Activated CD4-positive, alpha-beta T cell treated with anti-CD3 and anti-CD28 coated beads, Interleukin-2, amount 50 U/mL, for 16 hours (primary cell): ENCODE measurements at regions not wholly inside any gene's neighbourhood (a gene's known extent, or its start where the extent isn't known, plus 50 kb on each side); places are given as distances from the start of the nearest gene placed in this dataset.

Source experiments
- DNase-seq: peaks from one replicate; pipeline ENCODE4 v3.0.0-alpha.2; 2020

- no peak for DNase-seq
Measured at GRCh38 chr11:115700496-115700895, 196.3 kb upstream of the CADM1 start.

DNA sequence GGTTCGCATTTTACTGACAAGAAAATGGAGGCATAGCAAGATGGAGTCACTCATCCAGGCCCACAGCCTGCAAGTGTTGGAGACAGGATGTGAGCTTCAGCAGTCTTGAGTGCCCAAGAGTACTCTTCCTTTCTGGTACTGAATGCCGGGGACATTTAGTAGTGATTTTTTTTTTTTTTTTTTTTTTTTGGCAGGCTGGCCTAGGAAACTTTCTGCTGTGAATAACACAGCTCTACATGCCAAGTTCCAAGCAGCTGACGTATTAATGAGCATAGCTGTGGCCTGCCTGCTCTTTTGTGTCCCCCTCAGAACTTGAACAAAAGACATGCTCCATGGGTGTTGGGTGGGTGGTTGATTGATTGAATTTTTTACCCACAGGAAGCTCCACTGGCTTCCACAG lies 195.5 kb upstream of the CADM1 start:
- DNase-seq: no peak

GRCh38 chr11:115699326-115699725 lies 195.1 kb upstream of the CADM1 start:
- DNase-seq: no peak

DNA sequence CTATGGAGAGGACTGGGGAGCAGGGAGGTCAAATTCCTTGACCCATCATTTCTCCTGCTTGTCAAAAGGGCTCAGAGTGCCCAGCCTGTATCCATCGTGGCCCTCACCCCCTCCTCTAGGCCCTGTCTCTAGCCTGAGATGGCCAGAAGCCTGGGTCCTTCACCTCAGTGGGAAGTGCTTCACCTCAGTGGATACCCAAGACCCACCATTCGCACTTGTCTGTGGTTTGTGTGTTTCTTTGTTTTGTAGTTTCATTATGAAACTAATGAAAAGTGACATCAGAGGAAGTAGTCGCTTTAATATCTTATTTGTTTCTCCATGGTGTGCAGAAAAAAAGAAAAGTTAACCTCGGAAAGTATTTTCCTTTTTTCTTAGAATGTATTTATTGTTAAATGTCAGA lies 194.0 kb upstream of the CADM1 start:
- DNase-seq: no peak

DNA sequence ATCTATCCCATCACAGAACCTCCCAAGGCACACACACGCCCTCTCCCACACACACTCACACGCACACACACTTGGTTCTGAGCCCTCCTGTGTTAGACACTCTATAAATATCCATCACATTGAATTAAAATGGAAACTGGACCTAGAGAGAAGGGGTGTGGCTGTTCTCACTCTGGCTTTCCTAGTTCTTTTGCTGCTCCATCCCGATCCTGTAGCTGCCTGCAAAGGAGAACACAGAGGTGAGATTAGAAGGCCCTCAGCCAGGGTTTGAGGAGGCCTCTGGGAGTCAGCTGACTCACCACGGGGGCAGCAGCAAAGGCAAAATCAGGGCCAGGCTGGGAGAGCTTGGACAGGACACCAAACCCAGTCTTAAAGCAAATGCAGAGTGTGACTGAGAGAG lies 192.3 kb upstream of the CADM1 start:
- no peak for DNase-seq

DNA sequence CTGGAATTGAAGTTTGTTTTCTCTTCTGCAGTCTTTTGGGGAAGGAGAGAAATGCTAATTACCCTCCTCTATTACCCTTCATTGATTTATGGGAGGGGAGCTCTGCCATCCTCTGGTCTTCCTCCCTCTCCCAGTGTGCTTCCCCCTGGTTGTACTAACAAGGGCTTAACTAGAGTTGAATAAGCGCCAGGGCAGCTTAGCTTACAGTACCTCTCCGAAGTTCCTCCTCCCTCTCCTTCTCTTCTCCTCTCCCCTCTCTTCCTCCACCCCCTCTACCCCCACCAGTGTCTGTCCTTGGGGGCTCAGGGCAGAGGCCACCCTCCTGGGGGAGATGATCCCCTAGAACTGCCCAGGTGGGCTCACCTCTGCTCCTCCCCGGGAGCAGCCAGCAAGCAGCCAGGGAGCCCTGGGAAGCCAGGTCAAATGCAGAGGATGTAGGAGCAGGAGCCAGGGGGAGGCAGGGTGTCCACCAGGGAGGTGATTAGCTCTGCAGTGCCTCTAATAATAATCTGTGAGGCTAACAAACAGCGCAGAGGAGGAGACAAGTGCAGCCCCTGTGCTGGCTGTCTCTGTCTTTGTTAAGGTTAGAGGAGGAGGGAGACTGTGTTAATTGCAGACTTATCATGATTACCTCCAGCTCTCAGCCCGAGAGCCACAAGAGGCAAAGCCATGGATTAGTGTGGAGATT lies 191.6 kb upstream of the CADM1 start:
- DNase-seq: no peak

- no peak for DNase-seq
Measured at GRCh38 chr11:115693002-115693401, 188.8 kb upstream of the CADM1 start.

GRCh38 chr11:115691030-115691429 lies 186.8 kb upstream of the CADM1 start:
- no peak for DNase-seq

GRCh38 chr11:115687934-115688333 lies 183.7 kb upstream of the CADM1 start:
- no peak for DNase-seq

GRCh38 chr11:115684699-115685098 lies 180.5 kb upstream of the CADM1 start:
- DNase-seq: no peak

DNA sequence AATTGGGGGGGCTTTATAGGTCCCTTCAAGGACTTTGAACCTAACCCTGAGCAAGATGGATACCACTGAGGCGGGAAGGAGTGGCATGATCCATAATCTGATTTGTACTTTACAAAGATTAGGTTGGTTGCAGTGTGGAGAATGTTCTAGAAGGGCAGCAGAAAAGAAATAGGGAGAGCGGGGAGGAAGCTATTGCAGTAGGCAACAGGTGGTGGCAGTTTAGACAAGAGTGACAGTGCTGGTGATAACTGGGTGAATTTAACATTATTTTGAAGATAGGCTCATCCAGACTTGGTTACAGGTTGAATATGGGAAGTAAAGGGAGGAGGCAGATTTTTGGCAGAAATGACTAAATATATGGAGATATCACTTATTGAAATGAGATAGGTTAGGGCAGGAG lies 179.9 kb upstream of the CADM1 start:
- DNase-seq: no peak

- no peak for DNase-seq
Measured at GRCh38 chr11:115682888-115683287, 178.7 kb upstream of the CADM1 start.

GRCh38 chr11:115682101-115682500 lies 177.9 kb upstream of the CADM1 start:
- no peak for DNase-seq

DNA sequence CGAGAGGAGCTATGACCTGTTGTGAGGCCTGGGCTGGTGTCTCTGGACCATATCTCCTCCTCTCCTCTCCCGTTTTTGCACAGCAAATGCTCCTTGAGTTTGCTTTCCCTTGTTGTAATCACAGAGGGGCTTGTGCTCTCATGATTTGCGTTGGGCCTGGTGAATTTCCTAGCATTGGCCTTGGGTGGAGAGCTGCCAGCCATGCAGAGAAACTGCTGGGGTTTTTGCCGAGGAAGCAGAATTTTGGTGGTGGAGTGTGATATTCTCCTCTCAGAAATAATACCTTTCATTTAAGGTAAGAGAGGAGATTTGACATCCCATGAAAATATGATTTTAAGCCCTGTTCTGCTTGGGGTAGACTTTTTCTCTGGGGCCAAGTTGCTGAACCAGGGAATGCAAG lies 175.7 kb upstream of the CADM1 start:
- no peak for DNase-seq

- no peak for DNase-seq
Measured at GRCh38 chr11:115678942-115679341, 174.7 kb upstream of the CADM1 start.

DNA sequence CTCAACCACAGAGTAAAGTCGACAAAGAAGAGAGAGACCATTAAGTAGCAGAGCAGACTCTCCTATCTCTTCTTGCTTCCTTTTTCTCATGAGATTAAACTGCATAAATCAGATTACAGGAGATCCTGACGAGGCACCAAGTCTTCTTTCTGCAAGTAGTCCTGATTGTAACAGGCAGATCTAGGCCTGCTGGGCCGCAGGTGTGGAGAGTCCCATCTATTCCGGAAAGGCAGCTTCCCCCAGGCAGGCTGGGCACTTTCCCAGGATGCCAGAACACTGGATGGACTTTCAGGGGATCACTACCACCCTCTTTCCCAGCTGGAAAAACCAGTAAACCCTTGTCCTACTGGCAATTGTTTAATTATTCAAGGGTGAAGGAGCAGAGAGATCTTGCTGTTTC lies 173.0 kb upstream of the CADM1 start:
- no peak for DNase-seq

GRCh38 chr11:115676768-115677167 lies 172.6 kb upstream of the CADM1 start:
- no peak for DNase-seq

GRCh38 chr11:115676206-115676605 lies 172.0 kb upstream of the CADM1 start:
- DNase-seq: no peak

- DNase-seq: no peak
Measured at GRCh38 chr11:115674937-115675544, 170.8 kb upstream of the CADM1 start.

- DNase-seq: no peak
Measured at GRCh38 chr11:115674176-115674936, 170.1 kb upstream of the CADM1 start.

DNA sequence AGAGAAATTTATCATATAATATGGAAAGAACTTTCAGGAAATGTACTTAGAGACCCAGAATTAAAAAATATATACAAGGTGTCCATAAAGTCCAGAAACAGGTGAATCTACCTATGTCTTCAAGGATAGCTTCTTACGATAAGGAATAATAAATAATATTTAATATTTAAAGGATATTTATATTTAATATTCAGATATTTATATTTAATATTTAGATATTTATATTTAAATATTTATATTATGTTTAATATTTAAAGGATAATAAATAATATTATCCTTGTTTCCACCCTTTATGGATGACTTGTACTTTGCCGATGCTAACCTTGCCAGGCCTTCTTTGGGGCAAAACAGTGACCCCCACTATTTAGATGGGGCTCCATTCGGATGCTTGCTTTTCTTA lies 169.5 kb upstream of the CADM1 start:
- DNase-seq: no peak

GRCh38 chr11:115672999-115673411 lies 168.8 kb upstream of the CADM1 start:
- no peak for DNase-seq

GRCh38 chr11:115672412-115672811 lies 168.2 kb upstream of the CADM1 start:
- DNase-seq: no peak

DNA sequence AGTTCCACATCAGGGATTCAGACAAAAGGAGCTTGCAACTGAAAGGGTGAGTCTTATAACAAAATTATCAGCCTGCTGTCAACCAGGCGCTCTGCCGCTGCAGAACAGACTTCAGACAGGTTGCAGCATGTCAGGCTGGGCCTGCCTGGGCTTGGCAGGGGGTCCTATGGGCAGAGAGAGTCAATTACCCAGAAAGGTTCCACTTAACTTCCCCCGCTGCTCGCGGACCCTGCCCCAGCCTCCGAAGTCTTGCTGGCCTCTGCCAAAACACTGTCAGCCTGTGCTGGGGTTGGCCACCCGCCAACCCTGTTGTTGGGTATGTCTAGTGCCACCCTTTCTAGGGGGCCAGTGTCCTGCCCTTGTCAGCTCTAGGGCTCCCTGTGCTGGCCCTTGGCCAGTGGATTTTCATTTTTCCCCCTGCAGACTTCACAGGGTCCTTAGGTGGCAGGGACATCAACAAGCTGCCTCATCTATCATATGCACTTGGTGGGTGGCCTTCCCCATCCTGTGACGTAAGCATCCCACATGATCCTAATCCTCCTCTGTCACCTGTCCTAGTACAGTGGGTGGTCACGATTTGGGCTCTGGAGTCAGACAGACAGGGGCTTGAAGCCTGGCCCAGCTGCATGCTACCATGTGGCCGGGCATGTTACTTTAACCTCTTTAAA lies 166.5 kb upstream of the CADM1 start:
- no peak for DNase-seq
